Astrocyte of the cerebellum (primary cell): ENCODE measurements at regions not wholly inside any gene's neighbourhood (a gene's known extent, or its start where the extent isn't known, plus 50 kb on each side); places are given as distances from the start of the nearest gene placed in this dataset.
"Not testable (repeated sequence)": the region's sequence is repeated elsewhere in the genome, so short reads cannot be mapped to it uniquely, and the experiment has no call there.

Source experiments
- DNase-seq: peaks from one replicate; pipeline ENCODE4 v3.0.0-alpha.2; 2011; ENCODE audit warnings: low read depth
- H3K4me3 ChIP-seq: 2 replicates; pipeline ENCODE4 v1.5.1; 2011; ENCODE audit warnings: mild to moderate bottlenecking, low read depth, low read length, moderate library complexity
- in situ Hi-C: cut with HindIII; loops from 2 replicates; pipeline ENCODE4 v1.10.0; 2017; ENCODE audit warnings: low sequenced_read_pairs
- TF ChIP-seq, protein P1 (sequence below): IDR thresholded peaks from 2 replicates; pipeline ENCODE4 v1.5.1; 2012; ENCODE audit warnings: low read length, low read depth, moderate library complexity, mild to moderate bottlenecking; ENCODE audit errors: missing control alignments

DNA sequence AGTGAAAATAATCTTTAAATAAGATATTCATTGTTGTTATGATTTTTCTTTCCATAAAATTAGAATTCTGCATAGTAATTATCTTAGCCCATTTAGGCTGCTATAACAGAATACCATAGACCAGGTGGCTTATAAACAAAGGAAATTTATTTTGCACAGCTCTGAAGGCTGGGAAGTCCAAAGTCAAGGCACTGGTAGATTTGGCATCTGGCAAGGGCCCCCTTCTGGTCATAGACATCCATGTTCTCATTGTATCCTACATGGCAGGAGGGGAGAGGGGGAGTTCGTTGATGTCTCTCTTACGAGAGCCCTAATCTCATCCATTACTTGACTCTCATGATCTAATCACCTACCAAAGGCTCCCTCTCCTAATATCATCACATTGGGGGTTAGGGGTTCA lies 175.0 kb upstream of the CCN2 start:
- TF ChIP-seq, protein P1, sequence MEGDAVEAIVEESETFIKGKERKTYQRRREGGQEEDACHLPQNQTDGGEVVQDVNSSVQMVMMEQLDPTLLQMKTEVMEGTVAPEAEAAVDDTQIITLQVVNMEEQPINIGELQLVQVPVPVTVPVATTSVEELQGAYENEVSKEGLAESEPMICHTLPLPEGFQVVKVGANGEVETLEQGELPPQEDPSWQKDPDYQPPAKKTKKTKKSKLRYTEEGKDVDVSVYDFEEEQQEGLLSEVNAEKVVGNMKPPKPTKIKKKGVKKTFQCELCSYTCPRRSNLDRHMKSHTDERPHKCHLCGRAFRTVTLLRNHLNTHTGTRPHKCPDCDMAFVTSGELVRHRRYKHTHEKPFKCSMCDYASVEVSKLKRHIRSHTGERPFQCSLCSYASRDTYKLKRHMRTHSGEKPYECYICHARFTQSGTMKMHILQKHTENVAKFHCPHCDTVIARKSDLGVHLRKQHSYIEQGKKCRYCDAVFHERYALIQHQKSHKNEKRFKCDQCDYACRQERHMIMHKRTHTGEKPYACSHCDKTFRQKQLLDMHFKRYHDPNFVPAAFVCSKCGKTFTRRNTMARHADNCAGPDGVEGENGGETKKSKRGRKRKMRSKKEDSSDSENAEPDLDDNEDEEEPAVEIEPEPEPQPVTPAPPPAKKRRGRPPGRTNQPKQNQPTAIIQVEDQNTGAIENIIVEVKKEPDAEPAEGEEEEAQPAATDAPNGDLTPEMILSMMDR: no peak
- DNase-seq: no peak
- no peak overlapping the region for H3K4me3 ChIP-seq
- in situ Hi-C loops: no loop called here

DNA sequence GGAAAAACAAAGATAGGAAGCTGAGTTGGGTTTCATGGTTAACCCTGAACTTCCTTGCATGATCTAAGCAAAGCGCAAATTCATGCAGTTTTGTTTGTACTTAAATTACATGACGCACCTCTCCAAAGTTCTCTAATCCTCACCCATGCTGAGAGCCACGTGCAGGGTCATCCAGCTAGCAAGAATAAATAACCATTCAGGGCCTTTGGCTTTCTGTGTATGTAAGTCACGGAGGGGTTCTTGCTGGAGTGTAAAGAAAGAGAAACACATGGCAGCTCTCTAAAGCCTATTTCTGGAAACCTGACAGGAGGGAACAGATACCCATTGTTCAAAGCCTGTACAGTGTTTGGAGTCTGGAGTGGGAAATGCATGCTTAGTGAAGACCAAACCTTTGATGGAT lies 171.7 kb upstream of the CCN2 start:
- H3K4me3 ChIP-seq: no peak overlapping the region
- TF ChIP-seq, protein P1: no peak
- peak; percentile 100 for DNase-seq
- in situ Hi-C loops: no loop called here

DNA sequence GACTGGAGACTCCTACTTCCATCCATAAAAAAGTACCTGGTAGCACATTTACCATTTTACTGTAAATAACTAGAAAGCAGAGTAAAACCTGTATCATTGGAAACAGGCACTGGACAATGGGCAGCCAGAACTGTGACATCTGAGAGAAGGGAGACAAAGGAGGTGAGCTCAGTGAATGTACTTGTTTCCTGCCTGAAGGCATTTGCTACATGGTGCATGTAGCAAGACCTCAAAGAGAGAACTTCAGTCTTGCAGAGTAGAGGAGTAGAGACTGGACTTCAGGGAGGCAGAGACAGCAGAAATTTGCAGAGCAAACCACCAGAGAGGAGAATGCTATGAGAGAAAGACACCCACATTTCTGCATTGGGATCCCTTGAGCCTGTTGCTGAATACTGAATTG lies 171.0 kb upstream of the CCN2 start:
- TF ChIP-seq, protein P1: no peak
- no peak for DNase-seq
- in situ Hi-C loops: no loop called here
- no peak overlapping the region for H3K4me3 ChIP-seq

DNA sequence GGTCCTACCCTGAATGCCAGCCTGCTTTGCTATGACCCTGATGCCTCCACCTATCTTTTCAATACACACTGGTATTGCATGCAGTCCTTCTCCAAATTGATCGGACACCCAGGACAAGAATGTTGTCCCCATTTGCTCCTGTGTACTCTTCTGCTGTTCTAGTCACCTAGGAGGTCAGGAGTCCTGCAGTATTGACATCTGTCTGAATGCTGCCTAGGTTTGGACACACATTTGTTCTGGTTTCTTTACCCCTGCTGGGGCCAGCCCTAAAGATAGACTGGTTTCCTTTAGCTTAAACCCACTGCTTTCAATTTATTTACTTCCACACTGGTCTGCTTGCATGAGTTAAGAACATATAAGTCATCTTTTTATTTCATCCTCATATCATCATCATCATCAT lies 167.0 kb upstream of the CCN2 start:
- no peak for DNase-seq
- no peak overlapping the region for H3K4me3 ChIP-seq
- in situ Hi-C loops: no loop called here
- TF ChIP-seq, protein P1: no peak

DNA sequence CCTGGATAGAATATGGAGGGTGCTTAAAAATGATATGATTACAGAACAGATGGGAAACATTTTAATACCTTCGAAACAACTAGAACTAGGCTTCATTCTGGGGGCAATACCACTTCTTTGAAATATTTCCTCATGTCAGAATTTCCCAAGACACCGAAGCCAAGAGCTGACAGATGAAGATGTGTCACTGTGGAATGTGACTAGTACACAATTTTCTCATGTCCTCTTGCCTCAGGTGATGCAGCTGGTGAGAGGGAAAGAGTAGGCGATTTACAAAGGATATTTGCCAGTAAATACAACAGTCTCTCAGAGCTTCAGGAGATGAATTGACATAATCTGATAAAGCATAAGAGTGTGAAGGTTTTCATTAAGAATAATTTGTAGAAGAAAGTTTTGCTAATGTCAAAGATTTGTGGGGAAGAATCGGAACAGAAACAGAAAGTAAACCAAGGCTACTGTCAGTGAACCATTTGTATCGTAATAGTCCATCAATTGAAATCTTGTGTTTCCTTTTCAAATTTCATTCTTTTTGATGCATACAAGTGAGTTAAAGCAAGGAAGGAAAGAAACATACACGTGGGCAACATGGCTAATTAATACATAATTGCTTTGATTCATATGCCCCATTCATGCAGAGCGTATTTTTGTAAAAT lies 164.7 kb upstream of the CCN2 start:
- TF ChIP-seq, protein P1: no peak
- in situ Hi-C loops: no loop called here
- DNase-seq: no peak
- no peak overlapping the region for H3K4me3 ChIP-seq

DNA sequence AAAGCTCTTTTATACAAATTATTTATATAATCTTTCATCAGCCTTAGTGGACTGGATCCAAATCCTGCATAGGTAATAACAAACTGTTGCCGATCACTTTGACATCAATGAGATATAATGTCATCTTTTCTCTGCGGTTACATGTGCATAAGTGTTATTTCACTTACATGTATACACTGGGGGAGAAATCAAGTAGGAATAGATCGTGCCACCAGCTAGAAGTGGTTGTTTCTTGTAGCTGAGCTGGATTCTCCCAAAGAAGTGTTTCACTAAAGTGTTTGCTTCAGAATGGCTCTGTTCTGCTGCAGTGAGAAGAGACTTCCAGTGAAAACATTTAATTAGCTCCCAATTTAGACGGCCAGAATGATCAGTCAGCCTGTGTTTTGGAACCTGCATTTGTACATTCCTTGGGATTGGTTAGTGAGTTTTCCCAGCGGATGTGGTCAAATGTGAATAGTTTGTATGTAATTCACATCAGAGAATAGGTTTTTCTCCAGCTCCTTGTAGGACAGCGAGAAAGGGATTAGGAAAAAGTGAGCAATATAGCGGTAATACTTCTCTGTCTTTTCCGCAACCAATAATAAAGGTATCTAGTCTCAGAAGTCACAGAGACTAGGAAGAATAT lies 163.1 kb upstream of the CCN2 start:
- TF ChIP-seq, protein P1: no peak
- in situ Hi-C loops: no loop called here
- H3K4me3 ChIP-seq: no peak overlapping the region
- no peak for DNase-seq

DNA sequence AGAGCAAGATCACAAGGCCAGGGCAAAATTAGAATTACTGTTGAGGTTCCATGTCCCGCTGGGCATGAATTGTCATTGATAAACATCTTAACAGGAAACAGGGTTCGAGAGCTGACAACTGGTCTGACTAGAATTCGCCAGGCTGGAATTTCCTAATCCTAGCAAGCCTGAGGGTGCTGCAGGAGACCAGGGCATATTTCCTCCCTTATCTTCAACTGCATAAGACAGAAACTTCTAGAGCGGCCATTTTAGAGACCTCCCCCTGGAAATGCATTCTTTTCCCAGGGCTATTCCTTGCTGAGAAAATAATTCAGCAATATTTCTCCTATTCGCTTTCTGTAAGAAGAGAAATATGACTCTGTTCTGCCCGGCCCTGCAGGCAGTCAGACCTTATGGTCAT lies 158.6 kb upstream of the CCN2 start:
- DNase-seq, H3K4me3 ChIP-seq, in situ Hi-C loops: not testable (repeated sequence)
